CD14-positive monocyte (primary cell): ENCODE measurements at regions not wholly inside any gene's neighbourhood (a gene's known extent, or its start where the extent isn't known, plus 50 kb on each side); places are given as distances from the start of the nearest gene placed in this dataset.

Experiments used
- DNase-seq, 3 donors: peaks; one replicate each; pipeline ENCODE4 v3.0.0-alpha.2; 2011 to 2022
- H2AFZ ChIP-seq: 2 replicates; pipeline ENCODE4 v1.6.0; 2012; ENCODE audit warnings: mild to moderate bottlenecking, low read depth, low read length, inconsistent platforms; ENCODE audit not compliant: insufficient read depth, poor library complexity, severe bottlenecking
- H3K27ac ChIP-seq, 2 donors: 1 replicate in 1 of 2; 2 replicates in 1 of 2; pipeline ENCODE4 v1.5.1; 2012 to 2013; ENCODE audit warnings: low read length in 2 of 2, control low read depth in 1 of 2, inconsistent platforms in 1 of 2, low read depth in 1 of 2, mild to moderate bottlenecking in 1 of 2
- H3K27me3 ChIP-seq, 2 donors: one replicate each; pipeline versions ENCODE4 v1.6.0 to v1.6.1; 2011 to 2013; ENCODE audit warnings: low read length in 2 of 2; ENCODE audit not compliant: control insufficient read depth in 2 of 2, insufficient read depth in 2 of 2
- H3K36me3 ChIP-seq, 2 donors: replicated peaks in 1 of 2; 1 replicate in 1 of 2; 2 replicates in 1 of 2; pipeline versions ENCODE4 v1.5.1 to v1.6.1; 2012 to 2013; ENCODE audit warnings: low read length in 2 of 2, control low read depth in 1 of 2, inconsistent platforms in 1 of 2, mild to moderate bottlenecking in 1 of 2; ENCODE audit not compliant: insufficient read depth in 2 of 2, control insufficient read depth in 1 of 2
- H3K4me1 ChIP-seq, 2 donors: 1 replicate in 1 of 2; 2 replicates in 1 of 2; pipeline versions ENCODE4 v1.5.1 to v1.6.1; 2012 to 2013; ENCODE audit warnings: low read length in 2 of 2, control low read depth in 1 of 2, inconsistent platforms in 1 of 2, mild to moderate bottlenecking in 1 of 2, moderate library complexity in 1 of 2; ENCODE audit not compliant: insufficient read depth in 2 of 2, control insufficient read depth in 1 of 2
- H3K4me2 ChIP-seq: replicated peaks from 2 replicates; pipeline ENCODE3; 2012; ENCODE audit warnings: low read length, moderate library complexity, mild to moderate bottlenecking; ENCODE audit not compliant: poor library complexity, severe bottlenecking; ENCODE audit errors: extremely low read depth
- H3K4me3 ChIP-seq, 3 experiments: fragments of 200-600 bp in 1 of 3; sonication (generic) in 1 of 3; replicated peaks in 1 of 3; 1 replicate in 2 of 3; 2 replicates in 1 of 3; pipeline ENCODE4 v1.5.1; 2011 to 2013; ENCODE audit warnings: low read length in 3 of 3, mild to moderate bottlenecking in 3 of 3, control low read depth in 2 of 3, low read depth in 2 of 3, inconsistent platforms in 1 of 3, moderate library complexity in 1 of 3
- H3K79me2 ChIP-seq: 2 replicates; pipeline ENCODE4 v1.6.0; 2012; ENCODE audit warnings: mild to moderate bottlenecking, control low read depth, inconsistent platforms, low read length, moderate library complexity; ENCODE audit not compliant: insufficient read depth
- H3K9ac ChIP-seq: 2 replicates; pipeline ENCODE4 v1.6.0; 2017; ENCODE audit warnings: low read length, mild to moderate bottlenecking; ENCODE audit not compliant: insufficient read depth, poor library complexity, severe bottlenecking
- H3K9me3 ChIP-seq, 2 donors: replicated peaks in 1 of 2; 1 replicate in 1 of 2; 2 replicates in 1 of 2; pipeline versions ENCODE4 v1.5.1 to v1.6.1; 2012 to 2013; ENCODE audit warnings: low read length in 2 of 2, control low read depth in 1 of 2; ENCODE audit not compliant: control insufficient read depth in 1 of 2, insufficient read depth in 1 of 2
- H4K20me1 ChIP-seq: 2 replicates; pipeline ENCODE4 v1.6.0; 2012; ENCODE audit warnings: mild to moderate bottlenecking, low read length, control low read depth, moderate library complexity; ENCODE audit not compliant: insufficient read depth
- H3K27ac Mint-ChIP-seq, 7 donors: one replicate each; pipeline ENCODE4 v1.8.0; 2020; ENCODE audit warnings: mild to moderate bottlenecking in 7 of 7, mixed read lengths in 7 of 7, moderate library complexity in 6 of 7, inconsistent platforms in 2 of 7
- H3K27me3 Mint-ChIP-seq, 3 donors: one replicate each; pipeline ENCODE4 v1.8.0; 2021 to 2022; ENCODE audit warnings: low read depth in 3 of 3, mild to moderate bottlenecking in 3 of 3, mixed read lengths in 3 of 3, moderate library complexity in 3 of 3, inconsistent platforms in 1 of 3
- H3K36me3 Mint-ChIP-seq, 2 donors: one replicate each; pipeline ENCODE4 v1.8.0; 2020; ENCODE audit warnings: mixed read lengths in 2 of 2, inconsistent platforms in 1 of 2, mild to moderate bottlenecking in 1 of 2
- H3K4me1 Mint-ChIP-seq: one replicate; pipeline ENCODE4 v1.8.0; 2020; ENCODE audit warnings: mild to moderate bottlenecking, mixed read lengths
- H3K4me3 Mint-ChIP-seq, 2 donors: one replicate each; pipeline ENCODE4 v1.8.0; 2020; ENCODE audit warnings: mild to moderate bottlenecking in 2 of 2, mixed read lengths in 2 of 2, moderate library complexity in 1 of 2
- H3K9me3 Mint-ChIP-seq, 7 donors: one replicate each; pipeline ENCODE4 v1.8.0; 2020 to 2022; ENCODE audit warnings: mixed read lengths in 7 of 7, mild to moderate bottlenecking in 6 of 7, moderate library complexity in 6 of 7, inconsistent platforms in 2 of 7
- CTCF ChIP-seq: fragments of 200-600 bp; IDR thresholded peaks from one replicate; pipeline ENCODE4 v1.8.0; 2022; ENCODE audit warnings: antibody characterized with exemption, mild to moderate bottlenecking
- WGBS: methylation state at CpG from one replicate; pipeline ENCODE4 v1.1.5; 2013; ENCODE audit warnings: missing lambda C conversion rate; ENCODE audit not compliant: insufficient coverage; 5-methylcytosine and 5-hydroxymethylcytosine counted together
- intact Hi-C, 2 donors: fragments of 100-400 bp; cut with micrococcal nuclease; formaldehyde crosslinking; loops; one replicate each; pipeline versions ENCODE4 v1.15.0 to v1.15.1; 2023

DNA sequence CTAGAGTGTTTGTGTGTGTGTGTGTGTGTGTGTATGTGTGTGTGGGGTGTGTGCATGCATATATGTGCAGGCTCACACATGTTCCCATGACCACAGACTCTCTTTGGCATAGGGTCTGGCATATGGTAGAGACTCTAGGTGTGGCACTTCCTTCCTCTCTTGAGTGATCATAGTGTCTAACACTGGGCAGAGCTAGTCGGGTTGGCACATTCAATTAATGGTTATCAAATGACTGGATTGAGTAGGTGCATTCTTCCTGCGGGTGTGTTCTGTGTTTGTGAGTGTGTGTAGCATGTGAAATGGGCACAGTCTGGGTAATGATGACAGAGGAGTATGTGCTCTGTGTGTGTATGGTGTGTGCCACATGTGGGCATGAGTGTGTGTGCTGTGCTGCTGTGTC lies 106.5 kb downstream of the EFNB1 start:
- H3K27ac ChIP-seq, result no peak overlapping the region
- H4K20me1 ChIP-seq, result no peaks in the 10 kb centered on the region
- no peaks in the 10 kb centered on the region for H3K79me2 ChIP-seq
- H3K9me3 ChIP-seq, result no peaks in the 10 kb centered on the region
- no peaks in the 10 kb centered on the region for H3K9me3 Mint-ChIP-seq
- no peaks in the 10 kb centered on the region for H3K4me1 ChIP-seq
- no peaks in the 10 kb centered on the region for H3K27me3 ChIP-seq
- H3K9ac ChIP-seq, result no peak overlapping the region
- H3K4me1 Mint-ChIP-seq, result peaks cover 4% of the 10 kb centered on the region
- H3K27me3 Mint-ChIP-seq, result peaks cover 2% of the 10 kb centered on the region in 3 donors
- no peak overlapping the region for H3K4me3 Mint-ChIP-seq
- WGBS, result 100% methylated on average over 1 of the region's 2 CpGs
- no peak for TF ChIP-seq CTCF
- no peak overlapping the region for H3K4me3 ChIP-seq
- intact Hi-C loops, result no loop called here
- no peak for DNase-seq
- no peak overlapping the region for H3K27ac Mint-ChIP-seq
- H3K36me3 Mint-ChIP-seq, result no peaks in the 10 kb centered on the region
- H3K4me2 ChIP-seq, result no peak overlapping the region
- H2AFZ ChIP-seq, result no peak overlapping the region
- H3K36me3 ChIP-seq, result no peaks in the 10 kb centered on the region

GRCh38 chrX:68934922-68935321 lies 106.1 kb downstream of the EFNB1 start:
- Histone ChIP-seq H3K9me3 (no peaks in the 10 kb centered on the region), H3K4me2 (no peak overlapping the region), H3K36me3 (no peaks in the 10 kb centered on the region), H2AFZ (no peak overlapping the region), H3K27ac (no peak overlapping the region), H3K4me1 (no peaks in the 10 kb centered on the region), H3K4me3 (no peak overlapping the region), H3K79me2 (no peaks in the 10 kb centered on the region), H3K27me3 (no peaks in the 10 kb centered on the region), H3K9ac (no peak overlapping the region), H4K20me1 (no peaks in the 10 kb centered on the region)
- intact Hi-C loops, result no loop called here
- no CpG with 5 or more reads among the region's 6 CpGs for WGBS
- TF ChIP-seq CTCF, result no peak
- Mint-ChIP-seq H3K9me3 (no peaks in the 10 kb centered on the region), H3K27ac (no peak overlapping the region), H3K4me3 (no peak overlapping the region), H3K36me3 (no peaks in the 10 kb centered on the region), H3K4me1 (peaks cover 4% of the 10 kb centered on the region), H3K27me3 (peaks cover 2 to 3% (median 2%) of the 10 kb centered on the region in 3 donors)
- DNase-seq, result no peak
